Endothelial cell (in vitro differentiated cells): ENCODE measurements at regions not wholly inside any gene's neighbourhood (a gene's known extent, or its start where the extent isn't known, plus 50 kb on each side); places are given as distances from the start of the nearest gene placed in this dataset.

ENCODE experiments used
- DNase-seq: peaks from one replicate; pipeline ENCODE4 v3.0.0; 2021; ENCODE audit warnings: low spot score
- H3K27ac Mint-ChIP-seq: one replicate; pipeline ENCODE4 v1.8.0; 2021; ENCODE audit warnings: mixed read lengths, inconsistent platforms; ENCODE audit not compliant: unreplicated experiment
- H3K27me3 Mint-ChIP-seq: one replicate; pipeline ENCODE4 v1.8.0; 2021; ENCODE audit warnings: mild to moderate bottlenecking, moderate library complexity, mixed read lengths, inconsistent platforms; ENCODE audit not compliant: unreplicated experiment
- H3K36me3 Mint-ChIP-seq: one replicate; pipeline ENCODE4 v1.8.0; 2021; ENCODE audit warnings: mild to moderate bottlenecking, low read depth, mixed read lengths, inconsistent platforms; ENCODE audit not compliant: unreplicated experiment
- H3K4me1 Mint-ChIP-seq: one replicate; pipeline ENCODE4 v1.8.0; 2021; ENCODE audit warnings: mild to moderate bottlenecking, mixed read lengths, inconsistent platforms; ENCODE audit not compliant: unreplicated experiment
- H3K4me3 Mint-ChIP-seq: one replicate; pipeline ENCODE4 v1.8.0; 2021; ENCODE audit warnings: mild to moderate bottlenecking, mixed read lengths, inconsistent platforms; ENCODE audit not compliant: unreplicated experiment
- H3K9me3 Mint-ChIP-seq: one replicate; pipeline ENCODE4 v1.8.0; 2021; ENCODE audit warnings: mixed read lengths, inconsistent platforms; ENCODE audit not compliant: unreplicated experiment
- TF ChIP-seq, protein P1 (sequence below): fragments of 200-600 bp; sonication (generic); IDR thresholded peaks from one replicate; pipeline ENCODE4 v1.5.0; 2021; ENCODE audit warnings: antibody characterized with exemption; ENCODE audit not compliant: unreplicated experiment

DNA sequence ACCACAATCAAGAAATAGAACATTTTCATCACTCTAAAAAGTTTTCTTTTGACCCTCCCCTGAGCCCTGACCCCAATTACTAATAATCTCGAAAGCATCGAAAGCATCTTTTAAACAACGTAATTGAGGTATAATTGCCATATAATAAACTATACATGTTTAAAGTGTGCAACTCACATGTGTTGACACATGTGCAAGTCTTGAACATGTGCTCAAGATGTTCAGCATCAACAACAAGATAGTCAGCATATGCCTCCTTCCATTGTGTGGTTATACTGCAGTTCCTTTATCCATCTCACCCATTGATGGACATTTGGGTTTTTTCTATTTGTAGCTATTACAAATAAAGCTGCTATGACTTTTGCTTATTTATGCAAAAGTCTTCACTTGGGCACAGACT is 90.7 kb downstream of the RIPK4 start:
- Mint-ChIP-seq H3K27ac (no peak overlapping the region), H3K4me1 (peaks cover 8% of the 10 kb centered on the region), H3K9me3 (no peaks in the 10 kb centered on the region), H3K27me3 (peaks cover 8% of the 10 kb centered on the region), H3K4me3 (no peak overlapping the region), H3K36me3 (peaks cover 4% of the 10 kb centered on the region)
- TF ChIP-seq, protein P1, sequence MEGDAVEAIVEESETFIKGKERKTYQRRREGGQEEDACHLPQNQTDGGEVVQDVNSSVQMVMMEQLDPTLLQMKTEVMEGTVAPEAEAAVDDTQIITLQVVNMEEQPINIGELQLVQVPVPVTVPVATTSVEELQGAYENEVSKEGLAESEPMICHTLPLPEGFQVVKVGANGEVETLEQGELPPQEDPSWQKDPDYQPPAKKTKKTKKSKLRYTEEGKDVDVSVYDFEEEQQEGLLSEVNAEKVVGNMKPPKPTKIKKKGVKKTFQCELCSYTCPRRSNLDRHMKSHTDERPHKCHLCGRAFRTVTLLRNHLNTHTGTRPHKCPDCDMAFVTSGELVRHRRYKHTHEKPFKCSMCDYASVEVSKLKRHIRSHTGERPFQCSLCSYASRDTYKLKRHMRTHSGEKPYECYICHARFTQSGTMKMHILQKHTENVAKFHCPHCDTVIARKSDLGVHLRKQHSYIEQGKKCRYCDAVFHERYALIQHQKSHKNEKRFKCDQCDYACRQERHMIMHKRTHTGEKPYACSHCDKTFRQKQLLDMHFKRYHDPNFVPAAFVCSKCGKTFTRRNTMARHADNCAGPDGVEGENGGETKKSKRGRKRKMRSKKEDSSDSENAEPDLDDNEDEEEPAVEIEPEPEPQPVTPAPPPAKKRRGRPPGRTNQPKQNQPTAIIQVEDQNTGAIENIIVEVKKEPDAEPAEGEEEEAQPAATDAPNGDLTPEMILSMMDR, result no peak
- DNase-seq, result no peak

DNA sequence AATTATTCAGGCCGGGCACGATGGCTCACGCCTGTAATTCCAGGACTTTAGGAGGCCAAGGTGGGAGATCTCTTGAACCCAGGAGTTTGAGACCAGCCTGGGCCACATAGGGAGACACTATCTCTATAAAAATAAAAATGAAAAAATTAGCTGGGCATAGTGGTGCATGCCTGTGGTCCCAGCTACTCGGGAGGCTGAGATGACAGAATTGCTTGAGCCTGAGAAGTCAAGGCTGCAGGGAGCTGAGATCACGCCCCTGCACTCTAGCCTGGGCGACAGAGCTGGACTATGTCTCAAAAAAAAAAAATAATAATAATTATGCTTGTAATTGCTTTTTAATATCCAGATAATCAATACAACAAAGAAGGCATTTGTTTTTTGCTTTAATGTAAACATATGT is 91.3 kb downstream of the RIPK4 start:
- H3K27me3 Mint-ChIP-seq, result peaks cover 11% of the 10 kb centered on the region
- TF ChIP-seq, protein P1, result no peak
- peaks cover 4% of the 10 kb centered on the region for H3K36me3 Mint-ChIP-seq
- no peaks in the 10 kb centered on the region for H3K9me3 Mint-ChIP-seq
- no peak overlapping the region for H3K27ac Mint-ChIP-seq
- no peak overlapping the region for H3K4me3 Mint-ChIP-seq
- H3K4me1 Mint-ChIP-seq, result peaks cover 8% of the 10 kb centered on the region
- DNase-seq, result no peak

DNA sequence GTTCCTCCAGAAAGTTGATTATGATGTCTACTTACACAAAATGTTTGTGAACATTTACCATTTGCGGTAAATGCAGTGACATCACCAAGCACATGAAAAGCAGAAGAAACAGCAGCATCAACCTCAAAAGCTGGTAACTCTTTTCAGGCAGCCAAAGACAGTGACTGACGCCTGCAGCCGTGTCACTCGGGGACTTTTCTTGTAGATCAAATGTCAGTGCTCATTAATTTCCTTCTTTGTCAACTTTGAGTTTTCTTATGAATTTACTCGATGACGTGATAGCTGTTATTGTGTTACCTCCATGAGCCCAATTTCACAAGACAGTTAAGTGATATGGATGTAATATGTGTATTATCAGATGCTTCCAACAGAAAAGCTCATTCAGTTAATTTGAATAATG is 92.5 kb downstream of the RIPK4 start:
- Mint-ChIP-seq H3K27me3 (peaks cover 11% of the 10 kb centered on the region), H3K36me3 (peaks cover 4% of the 10 kb centered on the region), H3K4me3 (no peak overlapping the region), H3K27ac (no peak overlapping the region), H3K9me3 (no peaks in the 10 kb centered on the region), H3K4me1 (peaks cover 12% of the 10 kb centered on the region)
- TF ChIP-seq, protein P1, result no peak
- no peak for DNase-seq

DNA sequence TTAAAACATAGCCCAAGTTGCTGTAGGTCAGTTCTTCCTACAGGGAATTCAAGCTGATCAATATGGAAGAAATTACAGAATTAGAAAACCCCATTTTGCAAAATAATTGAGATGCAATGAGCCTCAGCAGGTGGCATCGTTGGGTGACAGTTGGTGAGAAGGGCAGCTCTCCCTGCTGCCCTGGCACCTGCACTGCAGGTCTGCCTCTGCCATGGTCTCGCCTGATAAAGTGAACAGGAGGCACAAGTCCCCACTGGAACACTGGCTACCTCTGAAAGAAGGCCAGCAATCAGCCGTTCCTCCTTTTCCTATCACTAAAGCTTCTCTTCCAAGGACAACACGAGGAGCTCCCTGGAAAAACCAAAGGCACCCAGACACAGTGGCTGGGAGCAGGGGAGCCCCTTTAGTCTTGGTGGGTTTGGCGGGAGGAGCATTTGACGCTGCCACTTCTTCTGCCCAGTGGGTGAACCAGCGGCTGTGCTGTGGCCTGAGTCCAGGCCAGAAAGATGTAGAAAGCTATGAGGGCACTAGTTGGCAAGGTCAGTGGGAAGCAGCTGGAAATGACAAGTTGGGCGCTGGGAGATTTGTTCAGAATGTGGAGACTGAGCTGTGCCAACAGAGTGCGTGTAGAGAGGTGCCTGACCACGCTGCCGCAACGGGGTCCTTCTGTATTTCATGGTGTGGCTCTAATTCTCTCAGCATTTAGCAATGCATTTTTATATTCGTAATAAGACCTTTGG is 93.1 kb downstream of the RIPK4 start:
- peaks cover 12% of the 10 kb centered on the region for H3K4me1 Mint-ChIP-seq
- H3K36me3 Mint-ChIP-seq, result peaks cover 4% of the 10 kb centered on the region
- H3K27me3 Mint-ChIP-seq, result peaks cover 8% of the 10 kb centered on the region
- no peak for DNase-seq
- no peak overlapping the region for H3K4me3 Mint-ChIP-seq
- H3K9me3 Mint-ChIP-seq, result no peaks in the 10 kb centered on the region
- TF ChIP-seq, protein P1, result no peak
- H3K27ac Mint-ChIP-seq, result no peak overlapping the region

DNA sequence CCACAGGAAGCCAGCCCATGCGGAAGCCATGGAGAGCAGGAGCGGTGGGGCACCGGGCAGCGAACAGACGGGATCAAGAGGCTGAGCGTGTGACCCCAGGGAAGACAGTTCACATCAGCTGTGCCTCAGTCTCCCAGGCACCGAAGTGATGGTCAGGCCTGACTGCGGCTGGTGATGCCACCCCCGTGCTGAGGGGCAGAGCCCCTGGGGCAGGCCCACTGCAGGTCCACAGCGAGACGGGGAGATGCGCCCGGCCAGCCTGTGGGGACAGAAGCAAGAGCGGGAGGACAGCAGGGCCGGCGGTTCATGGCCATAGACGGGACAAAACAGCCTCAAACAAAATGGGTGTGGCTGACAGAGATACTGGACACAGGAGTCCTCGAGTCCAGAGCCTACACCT is 93.8 kb downstream of the RIPK4 start:
- TF ChIP-seq, protein P1, result no peak
- Mint-ChIP-seq H3K4me1 (peaks cover 12% of the 10 kb centered on the region), H3K36me3 (peaks cover 4% of the 10 kb centered on the region), H3K27me3 (peaks cover 8% of the 10 kb centered on the region), H3K27ac (no peak overlapping the region), H3K9me3 (no peaks in the 10 kb centered on the region), H3K4me3 (no peak overlapping the region)
- DNase-seq, result no peak
